HG02981 (cell line): ENCODE measurements at regions not wholly inside any gene's neighbourhood (a gene's known extent, or its start where the extent isn't known, plus 50 kb on each side); places are given as distances from the start of the nearest gene placed in this dataset.
"Not testable (repeated sequence)": the region's sequence is repeated elsewhere in the genome, so short reads cannot be mapped to it uniquely, and the experiment has no call there.

Experiments
- ATAC-seq: cut with Tn5 transposase; IDR thresholded peaks from one replicate; pipeline ENCODE4 v1.9.1; 2021; ENCODE audit warnings: mild to moderate bottlenecking, moderate library complexity; ENCODE audit not compliant: unreplicated experiment

DNA sequence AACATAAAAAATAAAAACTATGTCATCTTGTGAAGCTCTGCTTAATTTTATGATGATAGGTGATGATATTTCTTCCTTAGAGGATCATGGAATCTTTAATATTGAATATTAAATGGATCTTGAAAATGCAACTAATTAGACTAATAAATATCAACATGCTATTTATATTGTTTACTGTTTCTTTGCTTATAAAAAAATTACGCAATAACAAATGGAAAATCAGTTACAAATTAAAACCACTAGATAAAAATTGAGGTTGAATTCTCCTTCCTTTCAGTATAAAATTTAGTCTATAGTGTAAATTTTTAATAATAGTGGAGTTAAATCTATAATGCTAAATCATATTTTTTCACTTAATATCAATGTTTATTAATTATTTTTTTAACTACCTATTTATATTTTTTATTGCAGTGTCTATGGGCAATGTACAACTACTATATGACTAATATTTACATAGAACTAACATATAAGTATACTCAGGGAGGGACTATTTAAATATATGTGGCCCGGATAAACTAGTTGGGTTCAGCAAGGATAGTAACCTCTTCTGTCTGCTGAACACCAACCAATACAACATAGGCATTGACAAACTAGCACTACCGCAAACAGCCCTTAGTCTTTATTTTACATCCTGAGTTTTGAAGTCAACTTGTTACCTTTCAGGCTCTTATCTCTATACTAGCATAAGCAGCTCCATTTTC lies 628.0 kb downstream of the EFNB2 start:
- ATAC-seq, result no peak

DNA sequence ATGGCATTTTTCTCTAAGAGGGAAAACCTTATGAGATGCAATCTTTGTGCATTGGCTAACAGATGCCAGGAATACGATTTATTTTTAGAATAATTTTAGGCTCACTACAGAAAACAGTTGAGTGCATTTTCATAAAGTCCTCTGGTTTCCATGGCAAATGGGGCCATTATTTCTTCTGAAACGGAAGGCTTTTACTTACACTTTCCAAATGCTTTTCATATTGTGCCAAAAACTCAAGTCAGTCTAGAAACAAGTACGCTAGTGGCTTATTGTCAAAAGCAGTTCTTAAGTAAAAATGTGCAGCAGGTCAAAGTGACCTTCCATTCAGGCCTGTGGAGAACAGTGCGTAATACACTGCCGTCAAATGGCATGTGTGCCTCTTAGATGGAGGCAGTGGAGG lies 628.7 kb downstream of the EFNB2 start:
- ATAC-seq, result no peak

DNA sequence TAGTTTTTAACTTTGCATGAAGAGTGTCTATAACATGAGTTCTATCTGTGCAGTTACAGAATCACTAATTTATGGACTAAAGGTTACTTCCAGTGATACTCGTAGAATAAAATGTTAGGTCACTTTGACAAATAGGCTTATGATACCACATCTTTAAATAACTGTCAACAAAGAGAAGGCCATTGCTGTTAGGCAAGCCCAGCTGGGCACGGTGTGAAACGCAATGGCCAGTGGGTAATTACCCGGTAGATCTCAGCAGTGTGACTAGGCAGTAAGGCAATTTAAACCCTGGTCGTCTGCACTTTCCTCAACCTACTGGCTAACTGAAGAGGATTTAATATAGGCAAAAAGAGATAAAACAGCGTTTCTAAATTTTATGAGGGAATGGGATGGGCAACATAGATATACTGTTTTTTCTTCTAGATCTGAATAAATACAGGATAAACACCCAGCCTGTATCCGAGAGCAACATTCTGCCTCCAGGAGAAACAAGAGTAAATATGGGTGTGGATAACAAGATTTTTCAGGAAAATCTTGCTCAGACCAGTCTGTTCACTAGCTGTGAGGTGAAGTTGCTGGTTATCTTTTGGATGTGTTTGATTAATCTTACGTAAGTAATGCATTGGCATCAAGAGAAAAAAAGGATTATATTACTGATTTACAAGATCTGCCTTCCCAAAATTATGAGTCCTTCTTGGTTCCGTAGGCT lies 631.3 kb downstream of the EFNB2 start:
- ATAC-seq, result no peak

DNA sequence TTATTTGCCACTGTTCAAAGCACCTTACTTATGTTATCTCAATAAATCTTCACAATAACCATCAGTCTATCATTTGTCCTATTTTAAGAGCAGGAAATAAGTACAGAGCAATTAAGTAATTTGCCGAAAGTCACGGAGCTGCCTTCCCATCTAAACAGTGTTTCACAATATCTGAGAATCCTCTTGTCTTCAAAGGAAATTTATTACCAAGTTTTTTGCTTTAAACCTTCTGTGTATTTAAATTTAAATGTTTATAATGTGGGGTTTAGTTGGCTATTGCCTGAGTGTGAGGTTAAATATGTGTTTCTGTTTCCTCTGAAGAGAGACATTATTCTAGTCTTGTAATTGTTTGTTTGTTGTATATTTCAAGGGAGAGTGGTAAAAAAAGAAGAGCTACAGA lies 633.1 kb downstream of the EFNB2 start:
- ATAC-seq, result no peak

DNA sequence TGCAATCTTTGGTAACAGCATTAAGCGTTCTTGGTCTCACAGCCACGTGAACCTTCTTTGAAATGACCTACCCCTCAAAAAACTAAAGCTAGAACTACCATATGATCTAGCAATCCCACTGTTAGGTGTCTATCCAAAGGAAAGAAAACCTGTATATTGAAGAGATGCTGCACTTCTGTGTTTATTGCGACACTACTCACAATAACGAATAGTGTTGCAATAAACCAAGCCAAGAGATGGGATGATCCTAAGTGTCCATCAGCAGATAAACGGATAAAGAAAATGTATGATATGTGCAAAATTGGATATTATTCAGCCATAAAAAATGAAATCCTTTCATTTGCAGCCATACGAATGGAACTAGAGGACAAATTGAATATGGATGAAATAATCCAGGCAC lies 637.9 kb downstream of the EFNB2 start:
- ATAC-seq, result no peak

DNA sequence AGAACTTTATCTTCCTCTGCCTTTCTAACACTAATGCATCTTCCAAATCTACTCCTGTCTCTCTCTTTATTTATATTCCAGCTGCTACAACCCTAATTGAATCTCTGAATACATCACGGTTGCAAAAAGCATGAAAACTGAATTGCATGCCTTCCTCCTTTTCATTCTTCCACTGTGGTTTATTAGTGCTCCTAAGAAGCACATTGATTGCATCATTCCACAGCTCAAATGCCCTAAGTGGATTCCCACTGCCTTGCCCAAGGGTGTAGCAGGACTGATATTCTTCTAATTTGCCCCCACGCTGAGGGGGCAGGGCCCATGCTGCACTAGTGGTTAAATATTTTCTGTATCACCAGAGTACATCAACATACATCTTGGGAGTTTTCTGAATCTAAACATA lies 640.8 kb downstream of the EFNB2 start:
- no peak for ATAC-seq

DNA sequence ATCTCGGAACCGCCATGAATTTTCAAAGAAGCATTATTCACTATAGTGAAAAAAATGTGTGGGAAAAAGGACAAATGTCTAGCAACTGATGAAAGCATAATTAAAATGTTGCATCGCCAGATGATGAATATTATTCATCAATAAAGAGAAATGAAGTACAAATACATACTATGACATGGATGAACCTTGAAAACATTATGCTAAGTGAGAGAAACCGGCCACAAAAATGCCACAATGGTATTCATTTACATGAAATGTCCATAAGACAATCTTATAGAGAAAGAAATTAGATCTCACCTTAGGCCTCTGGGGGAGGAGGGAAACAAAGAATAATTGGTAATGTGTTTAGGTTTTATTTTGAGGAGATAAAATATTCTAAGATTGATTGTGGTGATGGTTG lies 645.0 kb downstream of the EFNB2 start:
- no peak for ATAC-seq

DNA sequence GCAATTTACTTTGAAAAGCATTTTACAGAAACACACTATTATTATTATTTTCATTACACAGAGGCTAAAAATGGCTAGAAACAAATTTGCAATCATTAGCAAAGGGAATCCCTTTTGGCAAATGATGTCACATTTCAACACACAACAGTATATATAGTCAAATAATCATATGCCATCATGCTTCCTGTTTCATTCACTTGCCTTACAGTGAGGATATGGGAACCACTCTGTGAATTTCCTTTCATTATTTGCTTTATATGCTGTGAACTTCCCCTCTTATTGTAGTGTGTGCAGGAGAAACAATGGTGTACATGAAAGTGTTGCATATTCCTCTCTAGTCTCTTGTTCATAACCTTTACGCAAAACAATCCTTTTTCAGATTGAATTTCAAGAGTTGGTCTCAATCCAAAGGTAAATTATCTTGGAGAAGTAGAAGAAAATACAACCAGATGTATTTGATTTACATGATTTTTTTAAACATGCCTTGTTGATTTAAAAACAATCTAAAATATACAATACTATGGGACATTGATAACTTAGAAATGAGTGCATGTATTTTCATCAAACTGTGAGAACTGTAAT lies 657.3 kb downstream of the EFNB2 start:
- ATAC-seq, result no peak

DNA sequence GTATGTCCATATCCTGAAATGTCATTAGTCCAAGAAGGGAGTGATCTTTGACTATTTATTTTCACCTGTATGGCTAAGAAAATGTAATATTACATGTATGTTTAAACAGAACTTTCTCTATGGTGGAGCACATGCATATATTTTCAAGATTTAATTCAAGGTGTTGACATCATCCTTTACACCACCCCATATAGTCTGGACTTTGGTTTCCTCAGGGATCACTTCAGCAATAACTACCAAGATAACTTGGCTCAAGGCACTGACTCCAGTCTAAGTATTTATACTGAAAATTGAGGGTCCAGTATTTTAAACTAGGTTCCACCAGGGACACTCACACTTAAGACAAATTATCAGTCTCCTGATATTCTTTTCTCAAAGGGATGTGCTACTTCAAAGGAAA lies 660.6 kb downstream of the EFNB2 start:
- no peak for ATAC-seq

DNA sequence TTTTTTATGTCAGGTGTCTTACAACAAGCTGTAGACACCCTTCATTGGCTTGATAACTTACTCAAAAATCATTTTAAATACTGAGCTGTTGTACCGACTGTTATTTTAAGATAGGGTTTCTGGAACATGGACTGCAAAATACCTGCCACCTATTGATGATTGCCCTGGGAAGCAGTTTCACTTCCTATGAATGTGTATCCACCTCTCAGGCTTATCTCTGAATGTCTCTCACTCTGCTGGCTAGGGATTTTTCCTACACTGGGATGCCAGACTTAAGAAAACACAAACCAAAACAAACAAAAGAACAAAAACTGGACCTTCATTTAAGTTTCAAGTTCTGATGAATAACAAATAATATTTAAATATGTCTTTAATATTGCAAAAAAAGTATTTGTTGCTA lies 663.7 kb downstream of the EFNB2 start:
- ATAC-seq, result no peak

DNA sequence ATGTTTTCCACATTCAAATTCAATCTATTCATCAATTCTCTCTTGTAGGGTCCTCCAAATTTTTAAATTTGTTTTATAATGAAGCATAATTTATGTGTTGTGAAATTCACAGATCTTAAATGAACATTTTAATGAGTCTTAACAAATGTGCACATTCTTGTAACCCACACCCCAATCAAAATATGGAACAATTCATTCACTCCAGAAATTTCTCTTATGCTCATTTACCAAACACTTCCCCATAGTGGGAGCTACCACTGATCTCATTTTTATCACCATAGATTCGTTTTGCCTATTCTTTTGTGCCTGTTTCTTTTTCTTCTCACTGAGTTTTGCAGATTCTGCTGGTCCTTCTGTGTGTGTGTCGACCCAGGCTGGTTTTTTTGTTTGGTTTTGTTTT lies 664.1 kb downstream of the EFNB2 start:
- ATAC-seq, result no peak

DNA sequence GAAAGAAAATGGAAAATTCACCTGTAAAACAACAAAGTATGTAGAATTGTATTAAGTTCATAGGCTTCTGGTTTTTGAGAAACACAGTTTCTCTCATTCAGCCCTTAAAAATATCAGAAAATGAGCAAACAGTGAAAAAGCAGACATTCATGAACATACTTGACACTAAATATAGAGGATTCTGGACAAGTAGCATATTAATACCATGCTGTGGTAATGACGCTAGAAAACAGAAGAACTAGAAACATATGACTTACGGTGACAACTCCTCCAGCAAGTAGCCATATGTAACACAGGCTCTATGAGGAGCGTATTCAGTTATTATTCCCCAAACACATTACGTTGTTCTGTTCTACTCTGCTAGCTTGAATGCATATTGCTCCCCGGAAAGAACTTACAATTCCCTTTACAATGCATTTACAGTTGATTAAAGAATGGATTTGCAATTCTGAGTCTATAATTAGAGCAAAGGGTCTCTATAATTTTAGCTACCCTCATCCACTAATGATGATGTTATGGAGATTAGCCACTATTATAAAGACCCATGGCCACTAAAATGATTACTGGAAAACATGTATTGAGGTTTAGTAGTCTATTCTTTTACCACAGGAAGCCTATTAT lies 672.1 kb downstream of the EFNB2 start:
- ATAC-seq, result no peak

DNA sequence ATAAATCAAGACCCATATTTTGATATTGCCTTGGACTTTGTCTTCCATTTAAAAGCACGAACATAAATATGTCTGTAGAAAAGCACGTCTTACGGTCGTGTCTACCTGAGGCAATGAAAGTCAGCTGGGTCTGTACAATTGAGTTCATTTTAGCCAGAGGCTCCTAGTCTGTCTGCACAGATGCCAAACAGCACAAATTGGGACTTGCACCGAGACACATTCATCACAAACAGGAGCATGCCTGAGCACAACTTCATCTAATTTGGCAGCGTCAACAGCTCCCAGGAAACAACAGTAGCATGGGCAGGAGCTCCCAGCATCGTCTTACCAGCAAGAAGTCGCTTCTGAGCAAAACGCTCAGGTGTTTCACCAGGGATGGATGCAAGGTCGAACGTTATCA lies 687.0 kb downstream of the EFNB2 start:
- ATAC-seq, result no peak

DNA sequence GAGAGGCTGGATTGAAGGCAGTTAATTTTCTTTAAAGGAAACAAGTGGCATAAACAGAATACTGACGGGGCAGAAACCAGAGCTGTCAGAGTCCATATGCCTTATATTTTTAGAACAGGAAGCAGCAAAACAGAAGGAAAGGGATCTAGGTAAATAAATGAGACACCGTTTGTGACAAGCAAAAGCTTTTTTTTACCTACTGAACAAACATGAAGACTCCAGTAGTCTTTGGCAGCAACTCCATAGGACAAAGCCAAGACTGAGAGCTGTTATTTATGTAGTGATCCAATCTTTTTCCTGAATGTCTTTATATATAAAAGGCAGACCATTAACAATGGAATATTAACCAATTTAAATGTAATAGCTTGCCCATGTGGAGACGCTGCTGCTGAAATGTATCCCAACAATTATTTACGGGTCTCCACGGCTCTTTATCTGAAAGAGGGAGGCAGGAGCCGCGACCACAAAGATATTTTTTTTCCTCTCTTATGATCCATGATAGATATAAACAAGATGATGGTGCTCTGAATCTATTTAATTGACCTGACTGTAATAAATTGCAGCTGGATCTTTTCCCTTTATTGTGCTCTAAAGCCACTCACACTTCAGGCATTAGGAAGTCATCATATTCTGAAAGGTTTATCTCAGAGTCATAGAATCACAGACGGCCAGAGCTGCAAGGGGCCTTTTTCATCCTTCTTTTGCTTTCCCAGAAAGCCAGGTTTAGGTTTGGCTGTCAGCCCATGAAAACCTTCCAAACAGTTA lies 687.8 kb downstream of the EFNB2 start:
- no peak for ATAC-seq

DNA sequence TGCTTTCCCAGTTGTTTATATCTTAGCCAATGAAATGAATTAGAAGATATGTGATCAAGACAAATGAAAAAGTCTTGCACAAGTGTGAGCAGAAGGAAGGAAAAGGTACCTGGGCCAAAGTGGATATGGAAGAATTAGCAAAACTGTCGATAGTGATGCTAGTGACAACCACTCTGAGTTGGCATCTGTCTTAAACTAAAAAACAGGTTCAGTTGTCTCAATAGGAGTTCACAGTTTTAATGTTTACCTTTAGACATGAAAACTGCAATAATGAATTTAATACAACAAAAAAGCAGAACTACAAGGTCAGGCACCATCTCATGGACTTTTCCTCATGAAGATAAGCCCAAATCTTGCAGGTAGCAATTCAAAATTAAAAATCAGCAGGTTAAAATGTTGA lies 688.5 kb downstream of the EFNB2 start:
- no peak for ATAC-seq

DNA sequence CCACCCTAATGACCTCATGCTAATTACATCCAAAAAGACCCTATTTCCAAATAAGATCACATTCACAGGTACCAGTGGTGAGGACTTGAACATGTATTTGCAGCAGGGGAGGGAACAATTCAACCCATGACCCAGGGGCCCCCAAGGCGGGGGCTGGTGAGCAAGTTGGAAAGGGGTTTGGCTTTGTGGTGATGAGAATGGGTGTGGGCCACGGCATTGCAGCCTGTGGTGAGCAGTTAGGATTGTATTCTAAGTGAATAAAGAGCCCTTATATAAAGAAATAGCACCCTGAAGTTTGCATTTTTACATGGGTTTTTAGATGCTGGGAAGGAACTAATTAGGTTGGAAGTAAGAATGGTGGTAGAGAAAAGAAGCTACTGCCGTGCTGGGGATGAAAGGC lies 694.2 kb downstream of the EFNB2 start:
- no peak for ATAC-seq

DNA sequence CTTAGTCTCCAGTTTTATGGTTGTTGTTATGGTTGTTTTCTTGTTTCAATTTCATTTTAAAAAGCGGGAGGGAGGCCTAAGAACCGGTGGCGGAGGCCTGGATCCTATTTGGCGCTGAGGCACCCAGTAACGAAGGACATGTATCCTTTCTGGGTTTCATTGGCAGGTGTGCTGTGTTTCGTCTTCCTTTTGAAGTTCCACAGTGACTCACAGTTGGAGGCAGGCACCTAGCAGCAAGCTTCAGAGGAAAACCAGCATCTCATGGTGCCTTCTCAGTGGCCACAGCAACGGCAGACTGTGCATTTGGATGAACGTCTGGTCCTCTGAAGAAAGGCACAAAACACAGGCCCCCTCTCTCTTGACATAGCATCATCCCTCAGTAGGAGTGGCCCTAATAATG lies 697.2 kb downstream of the EFNB2 start:
- ATAC-seq, result no peak

DNA sequence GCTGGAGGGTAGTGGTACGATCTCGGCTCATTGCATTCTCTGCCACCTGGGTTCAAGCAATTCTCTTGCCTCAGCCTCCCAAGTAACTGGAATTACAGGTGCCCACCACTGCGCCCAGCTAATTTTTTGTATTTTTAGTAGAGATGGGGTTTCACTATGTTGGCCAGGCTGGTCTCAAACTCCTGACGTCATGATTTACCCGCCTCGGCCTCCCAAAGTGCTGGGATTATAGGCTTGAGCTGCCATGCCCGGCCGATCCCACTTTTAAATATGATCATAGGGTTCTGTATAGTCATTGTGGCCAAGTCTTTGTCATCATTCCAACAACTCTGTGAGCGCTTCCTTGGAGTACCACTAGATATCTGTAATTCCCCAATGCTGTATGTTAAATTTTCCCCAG lies 698.2 kb downstream of the EFNB2 start:
- ATAC-seq, result not testable (repeated sequence)

DNA sequence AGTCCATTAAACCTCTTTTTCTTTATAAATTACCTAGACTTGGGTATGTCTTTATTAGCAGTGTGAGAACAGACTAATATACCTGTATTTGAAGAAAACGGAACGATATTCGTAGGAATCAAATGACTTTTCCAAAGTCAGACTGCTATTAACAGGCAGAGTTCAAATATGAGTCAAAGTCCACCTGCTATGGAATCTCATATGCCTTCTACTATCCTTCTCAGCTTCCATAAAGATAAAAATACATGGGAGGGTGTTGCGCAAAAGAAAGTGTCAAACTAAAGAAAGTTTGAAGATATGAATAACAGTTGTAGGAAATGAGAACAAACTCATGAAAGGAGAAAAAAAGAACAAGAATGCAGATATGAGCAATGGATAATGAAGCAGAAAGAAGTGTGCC lies 704.6 kb downstream of the EFNB2 start:
- no peak for ATAC-seq

DNA sequence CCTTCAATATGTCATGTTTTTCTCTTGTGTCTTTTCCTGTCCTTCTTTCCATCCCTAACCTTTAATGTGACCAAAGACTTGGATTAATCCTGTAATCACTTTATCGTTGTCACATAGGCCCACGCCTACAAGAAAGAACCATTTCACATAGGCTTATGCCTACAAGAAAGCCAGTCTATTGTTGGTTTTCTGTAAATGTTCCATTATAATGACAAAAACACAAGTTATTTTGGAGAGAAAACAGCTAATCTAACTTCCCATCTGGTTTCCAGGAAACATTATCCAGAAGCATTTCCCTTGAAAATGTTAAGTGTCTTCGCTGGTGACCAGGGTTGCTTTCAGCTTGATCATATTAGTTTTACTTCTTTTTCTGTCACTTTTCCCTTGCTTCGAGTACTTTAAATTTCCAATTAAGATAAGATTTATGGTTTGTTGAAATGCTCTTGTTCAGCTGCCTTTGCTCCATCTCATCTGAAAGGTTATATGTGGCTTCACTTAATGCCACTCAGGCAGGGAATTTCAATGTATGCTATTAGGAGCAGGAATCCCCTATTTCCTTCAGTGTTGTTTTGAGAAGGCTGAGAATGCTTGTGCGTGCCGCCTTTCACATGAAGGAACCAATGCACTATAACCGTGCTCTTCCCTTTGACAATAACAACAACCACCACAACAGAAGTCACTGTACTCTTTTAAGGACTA lies 708.2 kb downstream of the EFNB2 start:
- no peak for ATAC-seq

DNA sequence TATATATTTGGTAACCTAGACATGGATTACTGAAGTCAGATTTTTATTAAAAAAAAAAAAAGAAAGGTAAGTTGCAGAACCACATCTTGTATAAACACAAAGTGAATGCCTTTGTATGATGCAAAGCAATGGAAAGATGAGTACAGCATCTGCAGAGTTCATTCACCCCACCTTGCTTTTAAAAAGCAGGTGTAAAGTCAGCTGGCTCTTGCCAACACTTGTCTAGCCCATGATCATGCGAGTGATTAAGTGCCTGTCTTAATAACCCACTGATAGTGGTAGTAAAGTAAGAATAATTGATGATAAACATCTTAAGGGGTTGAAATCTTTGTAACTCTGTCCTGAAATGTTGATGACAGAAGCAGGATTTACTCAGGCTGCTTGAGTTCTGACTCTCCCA lies 710.4 kb downstream of the EFNB2 start:
- no peak for ATAC-seq
